Activated CD4-positive, alpha-beta T cell treated with anti-CD3 and anti-CD28 coated beads, Interleukin-2, Interleukin-6, amounts not matched to agents 100 ng/mL and 50 ng/mL, durations not matched to agents 16 hours and 8 hours (primary cell): ENCODE measurements at regions not wholly inside any gene's neighbourhood (a gene's known extent, or its start where the extent isn't known, plus 50 kb on each side); places are given as distances from the start of the nearest gene placed in this dataset.

Source experiments
- DNase-seq: peaks from one replicate; pipeline ENCODE4 v3.0.0-alpha.2; 2020

- no peak for DNase-seq
These were observed 170.3 kb upstream of the FTMT start for GRCh38 chr5:121681229-121681855.

- DNase-seq, result no peak
These were observed 163.6 kb upstream of the FTMT start for GRCh38 chr5:121688126-121688525.

- DNase-seq, result no peak
These were observed 162.9 kb upstream of the FTMT start for GRCh38 chr5:121688781-121689180.

- no peak for DNase-seq
These were observed 160.2 kb upstream of the FTMT start for GRCh38 chr5:121691478-121691877.

GRCh38 chr5:121692158-121692557 lies 159.5 kb upstream of the FTMT start:
- no peak for DNase-seq

GRCh38 chr5:121693864-121694263 lies 157.8 kb upstream of the FTMT start:
- no peak for DNase-seq

GRCh38 chr5:121695307-121695706 lies 156.4 kb upstream of the FTMT start:
- no peak for DNase-seq

GRCh38 chr5:121698690-121699089 lies 153.0 kb upstream of the FTMT start:
- DNase-seq, result no peak

- no peak for DNase-seq
These were observed 150.0 kb upstream of the FTMT start for GRCh38 chr5:121701731-121702130.

GRCh38 chr5:121702682-121703081 lies 149.0 kb upstream of the FTMT start:
- DNase-seq, result no peak

- DNase-seq, result no peak
These were observed 147.4 kb upstream of the FTMT start for GRCh38 chr5:121704291-121704690.

- no peak for DNase-seq
These were observed 145.0 kb upstream of the FTMT start for GRCh38 chr5:121706686-121707085.

GRCh38 chr5:121707178-121707577 lies 144.5 kb upstream of the FTMT start:
- no peak for DNase-seq

GRCh38 chr5:121711416-121711815 lies 140.3 kb upstream of the FTMT start:
- DNase-seq, result no peak

GRCh38 chr5:121719255-121719654 lies 132.4 kb upstream of the FTMT start:
- DNase-seq, result no peak

GRCh38 chr5:121725450-121725849 lies 126.2 kb upstream of the FTMT start:
- no peak for DNase-seq

GRCh38 chr5:121726991-121727390 lies 124.7 kb upstream of the FTMT start:
- no peak for DNase-seq

GRCh38 chr5:121731377-121731776 lies 120.3 kb upstream of the FTMT start:
- DNase-seq, result no peak

- DNase-seq, result no peak
These were observed 116.1 kb upstream of the FTMT start for GRCh38 chr5:121735618-121736017.

GRCh38 chr5:121737120-121737519 lies 114.6 kb upstream of the FTMT start:
- no peak for DNase-seq

GRCh38 chr5:121741156-121741555 lies 110.5 kb upstream of the FTMT start:
- no peak for DNase-seq

- no peak for DNase-seq
These were observed 107.1 kb upstream of the FTMT start for GRCh38 chr5:121744577-121744976.

- DNase-seq, result no peak
These were observed 106.3 kb upstream of the FTMT start for GRCh38 chr5:121745407-121745806.

GRCh38 chr5:121746763-121747162 lies 104.9 kb upstream of the FTMT start:
- DNase-seq, result no peak

GRCh38 chr5:121748686-121749085 lies 103.0 kb upstream of the FTMT start:
- no peak for DNase-seq

GRCh38 chr5:121752149-121752548 lies 99.5 kb upstream of the FTMT start:
- DNase-seq, result no peak
